ENCODE measurements at regions not wholly inside any gene's neighbourhood (a gene's known extent, or its start where the extent isn't known, plus 50 kb on each side); places are given as distances from the start of the nearest gene placed in this dataset.

GRCh38 chr16:77057161-77057774 is 133.7 kb upstream of the MON1B start:
- ATAC-seq, result no peak
- FAIRE-seq, result no peak
- Histone ChIP-seq H3K9me3 (no peaks in the 10 kb centered on the region), H3K4me3 (no peak overlapping the region), H3K4me1 (no peaks in the 10 kb centered on the region), H3K27ac (no peak overlapping the region), H3K4me2 (no peak overlapping the region)
- ChIA-PET CTCF (interaction anchor here (1.7 kb wide), 1 partner anchor 404 kb away, joined by 4 read pairs; no protein-coding TSS in a partner anchor), POLR2A (no interaction called here)
- 25% methylated on average over 7 of the region's 7 CpGs for WGBS (ENCODE audit: missing lambda C conversion rate)
- no peak for TF ChIP-seq HES2 (IDR thresholded peaks at IDR 0.05)
- no peak for TF ChIP-seq HOXA7 (CRISPR knock-in tag; IDR thresholded peaks at IDR 0.05)
- no peak for DNase-seq (ENCODE audit: low read depth in 1 of 2, low spot score in 1 of 2)

- Histone ChIP-seq H3K9me3 (no peaks in the 10 kb centered on the region), H3K27ac (no peak overlapping the region), H3K4me3 (no peak overlapping the region), H3K4me2 (no peak overlapping the region), H3K4me1 (no peaks in the 10 kb centered on the region)
- no peak for DNase-seq (ENCODE audit: low read depth in 1 of 2, low spot score in 1 of 2)
- no peak for ATAC-seq
- CTCF ChIA-PET, result no interaction called here
- POLR2A ChIA-PET, result no interaction called here
- FAIRE-seq, result no peak
- TF ChIP-seq CTCF (IDR thresholded peaks at IDR 0.05), result no peak
- TF ChIP-seq HOXA7 (CRISPR knock-in tag; IDR thresholded peaks at IDR 0.05), result no peak
- TF ChIP-seq MAFK (IDR thresholded peaks at IDR 0.05; ENCODE audit: partially characterized antibody), result no peak
- TF ChIP-seq RAD21 (conservative IDR thresholded peaks at IDR 0.05 in 1 of 2, IDR thresholded peaks at IDR 0.05 in 1 of 2), result no peak
- TF ChIP-seq GATA3 (IDR thresholded peaks at IDR 0.05; ENCODE audit: borderline replicate concordance), result no peak
- TF ChIP-seq CBX8 (IDR thresholded peaks at IDR 0.05), result no peak
- no peak for TF ChIP-seq POLR2AphosphoS2 (conservative IDR thresholded peaks at IDR 0.05; ENCODE audit: low read length)
Observed at GRCh38 chr16:77059446-77059845, 131.5 kb upstream of the MON1B start.

DNA sequence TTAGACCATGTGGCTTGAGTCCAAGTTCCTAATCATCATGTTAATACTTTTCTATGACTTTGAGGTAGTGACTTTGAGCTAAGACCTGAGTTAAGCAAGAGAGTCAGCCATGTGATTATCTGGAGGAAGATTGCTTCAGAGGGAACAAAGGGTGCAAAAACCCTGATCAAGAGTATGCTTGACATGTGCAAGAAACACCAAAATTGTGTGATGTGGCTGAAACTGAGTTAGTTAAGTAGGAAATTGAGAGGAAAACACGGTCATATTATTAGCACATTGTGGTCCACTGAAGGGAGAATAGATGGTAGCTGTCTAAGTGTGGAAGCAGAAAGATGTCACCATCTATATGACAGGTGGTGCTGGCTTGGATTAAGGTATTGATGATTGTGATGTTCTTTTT is 130.4 kb upstream of the MON1B start:
- no peak for ATAC-seq
- Histone ChIP-seq H3K4me1 (no peaks in the 10 kb centered on the region), H3K4me3 (no peak overlapping the region), H3K4me2 (no peak overlapping the region), H3K27ac (no peak overlapping the region), H3K9me3 (no peaks in the 10 kb centered on the region)
- CTCF ChIA-PET, result interaction anchor here (0.5 kb wide), 1 partner anchor 18 kb away, joined by 3 read pairs; no protein-coding TSS in a partner anchor
- 2% methylated on average over 1 of the region's 1 CpG for WGBS (ENCODE audit: missing lambda C conversion rate)
- no peak for FAIRE-seq
- no peak for DNase-seq (ENCODE audit: low read depth in 1 of 2, low spot score in 1 of 2)
- no peak for TF ChIP-seq CTCF (IDR thresholded peaks at IDR 0.05)
- TF ChIP-seq RAD21 (conservative IDR thresholded peaks at IDR 0.05 in 1 of 2, IDR thresholded peaks at IDR 0.05 in 1 of 2), result no peak
- no peak for TF ChIP-seq EHF (CRISPR knock-in tag; IDR thresholded peaks at IDR 0.05)
- no peak for TF ChIP-seq HOXA7 (CRISPR knock-in tag; IDR thresholded peaks at IDR 0.05)
- no peak for TF ChIP-seq BHLHE40 (IDR thresholded peaks at IDR 0.05; ENCODE audit: low read depth, low read length)
- no peak for TF ChIP-seq TP53 (CRISPR knock-in tag; IDR thresholded peaks at IDR 0.05)
- POLR2A ChIA-PET, result no interaction called here

- H3K9me3 ChIP-seq, result no peaks in the 10 kb centered on the region
- POLR2A ChIA-PET, result no interaction called here
- no peaks in the 10 kb centered on the region for H3K4me1 ChIP-seq
- CTCF ChIA-PET, result no interaction called here
- TF ChIP-seq, protein P1, sequence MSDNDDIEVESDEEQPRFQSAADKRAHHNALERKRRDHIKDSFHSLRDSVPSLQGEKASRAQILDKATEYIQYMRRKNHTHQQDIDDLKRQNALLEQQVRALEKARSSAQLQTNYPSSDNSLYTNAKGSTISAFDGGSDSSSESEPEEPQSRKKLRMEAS (IDR thresholded peaks at IDR 0.05), result no peak
- no peak for TF ChIP-seq HOXB5 (CRISPR knock-in tag; IDR thresholded peaks at IDR 0.05)
- TF ChIP-seq ESRRA (IDR thresholded peaks at IDR 0.05; ENCODE audit: borderline replicate concordance, low read length), result no peak
- TF ChIP-seq EHF (CRISPR knock-in tag; IDR thresholded peaks at IDR 0.05), result no peak
- no peak for TF ChIP-seq CEBPB (IDR thresholded peaks at IDR 0.05)
- TF ChIP-seq NFE2L2 (conservative IDR thresholded peaks at IDR 0.05; ENCODE audit: low read length), result no peak
- no peak for TF ChIP-seq POLR2A (IDR thresholded peaks at IDR 0.05; ENCODE audit: low read length)
- no peak for TF ChIP-seq NPAS2 (CRISPR knock-in tag; IDR thresholded peaks at IDR 0.05; ENCODE audit: borderline replicate concordance)
- no peak for TF ChIP-seq CBX2 (IDR thresholded peaks at IDR 0.05; ENCODE audit: borderline replicate concordance, low read depth)
- no peak for TF ChIP-seq ZC3H11A (IDR thresholded peaks at IDR 0.05)
- H3K27ac ChIP-seq, result no peak overlapping the region
- ATAC-seq, result no peak; a peak in 1 of 6 replicates
- WGBS (ENCODE audit: missing lambda C conversion rate), result 41% methylated on average over 11 of the region's 11 CpGs
- FAIRE-seq, result no peak
- DNase-seq (ENCODE audit: low read depth in 1 of 2, low spot score in 1 of 2), result no peak
- H3K4me3 ChIP-seq, result no peak overlapping the region
- H3K4me2 ChIP-seq, result no peak overlapping the region
Observed at GRCh38 chr16:77062878-77063675, 127.9 kb upstream of the MON1B start.

Measured in A549 (cell line).